ENCODE measurements at regions not wholly inside any gene's neighbourhood (a gene's known extent, or its start where the extent isn't known, plus 50 kb on each side); places are given as distances from the start of the nearest gene placed in this dataset.

DNA sequence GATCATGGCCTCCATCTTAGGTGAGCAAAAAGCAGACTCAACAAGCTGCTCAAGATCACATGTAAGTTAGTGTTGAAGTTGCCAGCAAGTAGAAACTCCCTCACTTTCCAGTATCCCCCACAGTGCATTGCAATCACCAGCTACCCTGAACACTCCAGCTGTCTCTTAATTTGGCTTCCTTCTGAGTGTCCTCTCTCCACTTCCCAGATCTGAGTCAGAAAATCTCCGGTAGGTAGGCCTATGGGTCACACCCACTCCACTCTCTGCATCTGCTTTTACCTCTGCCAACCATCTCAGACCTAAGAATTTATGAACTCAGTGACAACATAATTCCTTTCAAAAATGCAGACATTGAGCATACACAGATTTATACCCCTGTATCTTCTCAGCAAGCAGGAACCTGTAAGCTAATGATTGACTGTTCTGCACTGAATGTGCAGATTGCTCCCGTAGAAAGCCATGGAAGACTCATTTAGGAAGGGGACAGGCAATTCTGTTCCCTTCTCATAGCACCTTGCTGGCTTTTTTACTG lies 656.9 kb downstream of the EPHA4 start:
- DNase-seq (ENCODE audit: insufficient read length, low spot score) (no peak), FAIRE-seq (no peak)

DNA sequence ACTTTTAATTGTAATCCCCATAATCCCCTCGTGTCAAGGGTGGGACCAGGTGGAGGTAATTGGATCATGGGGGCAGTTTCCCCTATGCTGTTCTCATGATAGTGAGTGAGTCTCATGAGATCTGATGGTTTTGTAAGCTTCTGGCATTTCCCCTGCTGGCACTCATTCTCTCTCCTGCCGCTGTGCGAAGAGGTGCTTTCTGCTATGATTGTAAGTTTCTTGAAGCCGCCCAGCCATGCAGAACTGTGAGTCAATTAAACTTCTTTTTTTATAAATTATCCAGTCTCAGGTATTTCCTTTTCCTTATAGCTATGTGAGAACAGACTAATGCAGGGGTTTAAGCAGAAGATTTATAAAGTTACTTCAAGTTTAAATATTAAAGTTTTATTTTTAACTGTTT lies 655.2 kb downstream of the EPHA4 start:
- DNase-seq (ENCODE audit: insufficient read length, low spot score) (no peak), FAIRE-seq (no peak)
- TF ChIP-seq POLR2A (IDR thresholded peaks at IDR 0.05; ENCODE audit: low read depth, low read length), result no peak
- TF ChIP-seq PAX5 (IDR thresholded peaks at IDR 0.05; ENCODE audit: insufficient read depth, low read length, severe bottlenecking), result no peak
- no peak for TF ChIP-seq POLR2AphosphoS5 (IDR thresholded peaks at IDR 0.05; ENCODE audit: low read depth, low read length)
- TF ChIP-seq TAF1 (IDR thresholded peaks at IDR 0.05; ENCODE audit: low read depth, low read length), result no peak
- TF ChIP-seq SPI1 (IDR thresholded peaks at IDR 0.05; ENCODE audit: low read depth, low read length), result no peak
- TF ChIP-seq POU2F2 (IDR thresholded peaks at IDR 0.05; ENCODE audit: low read depth, low read length), result no peak

More for the DNA sequence above, 656.9 kb downstream of the EPHA4 start:
- no peak for TF ChIP-seq POLR2A (IDR thresholded peaks at IDR 0.05; ENCODE audit: low read depth, low read length)
- TF ChIP-seq POLR2AphosphoS5 (IDR thresholded peaks at IDR 0.05; ENCODE audit: low read depth, low read length), result no peak
- TF ChIP-seq SPI1 (IDR thresholded peaks at IDR 0.05; ENCODE audit: low read depth, low read length), result no peak
- no peak for TF ChIP-seq TAF1 (IDR thresholded peaks at IDR 0.05; ENCODE audit: low read depth, low read length)
- no peak for TF ChIP-seq PAX5 (IDR thresholded peaks at IDR 0.05; ENCODE audit: insufficient read depth, low read length, severe bottlenecking)
- TF ChIP-seq POU2F2 (IDR thresholded peaks at IDR 0.05; ENCODE audit: low read depth, low read length), result no peak

DNA sequence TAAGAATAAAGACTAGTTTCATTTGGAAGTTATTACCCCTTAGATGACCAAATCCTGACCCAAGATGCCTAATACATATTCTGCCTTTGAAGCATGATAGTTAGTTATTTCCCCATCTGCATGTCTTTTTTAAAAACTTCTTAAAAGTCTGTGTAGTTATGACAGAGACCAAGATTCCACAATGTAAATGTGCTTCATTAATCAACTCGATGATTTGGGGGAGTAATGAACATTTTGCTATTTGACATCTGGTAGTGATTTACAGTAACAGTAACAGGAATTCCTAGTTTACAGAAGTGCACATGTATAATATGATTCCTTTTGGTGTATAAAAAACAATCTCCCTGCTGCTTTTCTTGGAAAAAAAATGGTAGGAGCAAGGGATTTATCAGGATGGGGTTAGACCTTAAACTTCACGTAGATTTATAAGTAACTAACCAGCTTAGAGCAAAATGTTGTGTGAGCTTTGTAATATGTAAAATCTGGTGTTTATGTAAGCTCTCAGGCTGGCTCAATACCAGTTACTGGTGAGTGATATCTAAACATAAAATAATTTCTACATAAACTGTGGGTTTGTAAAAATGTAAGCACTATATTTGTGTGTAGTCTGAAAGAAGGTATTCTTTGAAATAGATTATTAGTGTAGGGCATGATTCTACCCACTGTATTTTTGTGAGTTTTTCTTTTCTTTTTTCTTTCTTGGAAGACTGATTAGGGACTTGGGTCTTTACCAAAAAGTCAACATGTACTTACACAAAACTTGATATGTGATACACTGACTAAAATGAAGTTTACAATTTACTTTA lies 641.6 kb downstream of the EPHA4 start:
- TF ChIP-seq POU2F2 (IDR thresholded peaks at IDR 0.05; ENCODE audit: low read depth, low read length), result no peak
- TF ChIP-seq PAX5 (IDR thresholded peaks at IDR 0.05; ENCODE audit: insufficient read depth, low read length, severe bottlenecking), result no peak
- no peak for TF ChIP-seq TAF1 (IDR thresholded peaks at IDR 0.05; ENCODE audit: low read depth, low read length)
- no peak for TF ChIP-seq POLR2A (IDR thresholded peaks at IDR 0.05; ENCODE audit: low read depth, low read length)
- no peak for TF ChIP-seq POLR2AphosphoS5 (IDR thresholded peaks at IDR 0.05; ENCODE audit: low read depth, low read length)
- no peak for TF ChIP-seq SPI1 (IDR thresholded peaks at IDR 0.05; ENCODE audit: low read depth, low read length)
- FAIRE-seq (no peak), DNase-seq (ENCODE audit: insufficient read length, low spot score) (no peak)

DNA sequence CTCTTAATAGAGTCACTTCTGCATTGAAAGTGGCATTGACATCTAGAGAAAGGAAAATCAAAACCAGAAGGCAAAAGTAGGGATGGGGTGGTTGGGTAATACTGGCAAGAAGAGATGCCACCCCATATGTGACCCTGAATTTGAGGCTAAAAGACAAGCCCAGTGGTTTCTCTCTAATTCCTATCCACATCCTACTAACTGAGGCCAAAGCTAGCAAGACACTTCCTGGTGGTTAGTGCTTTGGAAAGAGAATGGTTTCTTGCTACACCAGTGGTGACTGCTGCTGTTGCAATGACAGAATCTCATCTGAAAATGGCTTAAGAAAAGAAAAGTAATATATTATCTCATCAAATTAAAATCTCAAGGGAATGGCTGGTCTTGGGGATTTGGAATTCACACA lies 640.6 kb downstream of the EPHA4 start:
- TF ChIP-seq TAF1 (IDR thresholded peaks at IDR 0.05; ENCODE audit: low read depth, low read length), result no peak
- no peak for TF ChIP-seq SPI1 (IDR thresholded peaks at IDR 0.05; ENCODE audit: low read depth, low read length)
- TF ChIP-seq POU2F2 (IDR thresholded peaks at IDR 0.05; ENCODE audit: low read depth, low read length), result no peak
- TF ChIP-seq POLR2AphosphoS5 (IDR thresholded peaks at IDR 0.05; ENCODE audit: low read depth, low read length), result no peak
- no peak for TF ChIP-seq POLR2A (IDR thresholded peaks at IDR 0.05; ENCODE audit: low read depth, low read length)
- no peak for DNase-seq (ENCODE audit: insufficient read length, low spot score)
- no peak for FAIRE-seq

DNA sequence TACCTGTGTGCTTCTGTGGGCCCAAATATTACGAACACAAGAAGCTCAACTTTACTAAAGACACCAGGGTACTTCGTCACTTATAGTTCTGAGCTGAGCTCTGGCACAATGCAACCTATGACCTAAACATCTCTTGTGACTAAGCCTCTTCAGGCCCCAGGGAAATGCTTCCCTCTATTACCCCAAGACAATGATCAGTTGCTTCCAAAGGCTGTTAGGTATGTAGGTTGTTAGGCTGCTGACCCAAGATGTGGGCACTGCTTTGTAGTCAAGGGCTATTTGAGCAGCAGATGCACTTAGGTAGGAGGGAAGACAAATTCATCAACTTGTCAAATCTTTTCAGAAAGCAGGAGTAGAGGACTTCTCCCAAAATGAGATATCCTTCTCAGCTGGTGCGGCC lies 640.1 kb downstream of the EPHA4 start:
- DNase-seq (ENCODE audit: insufficient read length, low spot score) (no peak), FAIRE-seq (no peak)
- TF ChIP-seq POU2F2 (IDR thresholded peaks at IDR 0.05; ENCODE audit: low read depth, low read length) (no peak), POLR2AphosphoS5 (IDR thresholded peaks at IDR 0.05; ENCODE audit: low read depth, low read length) (no peak), SPI1 (IDR thresholded peaks at IDR 0.05; ENCODE audit: low read depth, low read length) (no peak), TAF1 (IDR thresholded peaks at IDR 0.05; ENCODE audit: low read depth, low read length) (no peak), PAX5 (IDR thresholded peaks at IDR 0.05; ENCODE audit: insufficient read depth, low read length, severe bottlenecking) (no peak), POLR2A (IDR thresholded peaks at IDR 0.05; ENCODE audit: low read depth, low read length) (no peak)

DNA sequence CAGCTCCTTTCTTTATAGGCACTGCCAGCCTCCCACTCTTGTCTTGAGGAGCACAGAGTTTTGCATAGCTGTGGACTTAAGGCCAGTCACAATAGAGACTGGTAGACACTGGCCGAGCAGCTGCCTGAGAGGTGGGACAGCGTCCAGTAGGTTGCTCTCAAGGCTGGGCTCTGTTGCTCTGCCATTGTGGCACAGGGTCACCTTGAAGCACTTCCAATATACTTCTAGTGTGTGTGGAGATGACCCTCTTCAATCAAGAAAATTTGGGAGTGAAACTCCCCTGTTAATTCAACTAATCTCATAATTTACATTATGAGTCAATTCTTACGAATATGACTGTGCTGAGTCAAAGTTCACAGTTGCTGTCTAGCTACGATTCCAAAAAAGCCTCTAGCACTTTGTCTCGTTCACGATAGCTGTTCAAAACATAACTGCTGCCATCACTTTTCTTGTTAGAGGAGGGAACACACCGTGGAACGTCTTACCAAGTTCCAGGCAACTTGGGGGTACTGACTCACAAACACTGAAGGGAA lies 636.2 kb downstream of the EPHA4 start:
- TF ChIP-seq POLR2A (IDR thresholded peaks at IDR 0.05; ENCODE audit: low read depth, low read length), result no peak
- no peak for TF ChIP-seq SPI1 (IDR thresholded peaks at IDR 0.05; ENCODE audit: low read depth, low read length)
- no peak for TF ChIP-seq POU2F2 (IDR thresholded peaks at IDR 0.05; ENCODE audit: low read depth, low read length)
- TF ChIP-seq PAX5 (IDR thresholded peaks at IDR 0.05; ENCODE audit: insufficient read depth, low read length, severe bottlenecking), result no peak
- TF ChIP-seq TAF1 (IDR thresholded peaks at IDR 0.05; ENCODE audit: low read depth, low read length), result no peak
- no peak for TF ChIP-seq POLR2AphosphoS5 (IDR thresholded peaks at IDR 0.05; ENCODE audit: low read depth, low read length)
- FAIRE-seq, result no peak
- no peak for DNase-seq (ENCODE audit: insufficient read length, low spot score)

DNA sequence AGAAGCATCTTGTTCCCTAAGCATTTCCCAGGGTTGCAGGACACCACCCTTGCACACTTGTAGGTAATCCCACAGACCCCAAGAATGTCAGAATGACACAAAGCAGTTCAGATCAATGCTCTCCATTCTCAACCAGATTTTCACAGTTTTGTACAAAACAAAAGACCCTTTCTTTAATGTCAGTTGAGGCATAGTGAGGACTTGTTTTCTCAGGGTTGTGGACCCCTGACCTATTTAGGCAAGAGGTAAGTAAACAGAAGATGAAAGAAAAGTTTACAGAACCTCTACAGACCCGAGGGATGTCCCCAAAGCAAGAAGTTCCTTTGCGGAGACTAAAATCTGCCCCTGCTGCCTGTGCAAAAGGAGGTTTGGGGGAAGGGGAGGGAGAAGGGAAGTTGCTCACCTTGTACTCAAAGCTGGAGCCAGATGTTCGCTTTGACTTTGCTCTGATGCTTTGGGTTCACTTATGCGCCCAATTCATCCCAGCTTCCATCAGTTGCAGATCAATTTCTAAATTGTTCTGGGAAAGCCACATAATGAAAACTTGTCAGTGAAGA lies 635.4 kb downstream of the EPHA4 start:
- no peak for DNase-seq (ENCODE audit: insufficient read length, low spot score)
- no peak for FAIRE-seq
- TF ChIP-seq POLR2A (IDR thresholded peaks at IDR 0.05; ENCODE audit: low read depth, low read length) (no peak), POU2F2 (IDR thresholded peaks at IDR 0.05; ENCODE audit: low read depth, low read length) (no peak), PAX5 (IDR thresholded peaks at IDR 0.05; ENCODE audit: insufficient read depth, low read length, severe bottlenecking) (no peak), POLR2AphosphoS5 (IDR thresholded peaks at IDR 0.05; ENCODE audit: low read depth, low read length) (no peak), SPI1 (IDR thresholded peaks at IDR 0.05; ENCODE audit: low read depth, low read length) (no peak), TAF1 (IDR thresholded peaks at IDR 0.05; ENCODE audit: low read depth, low read length) (no peak)

DNA sequence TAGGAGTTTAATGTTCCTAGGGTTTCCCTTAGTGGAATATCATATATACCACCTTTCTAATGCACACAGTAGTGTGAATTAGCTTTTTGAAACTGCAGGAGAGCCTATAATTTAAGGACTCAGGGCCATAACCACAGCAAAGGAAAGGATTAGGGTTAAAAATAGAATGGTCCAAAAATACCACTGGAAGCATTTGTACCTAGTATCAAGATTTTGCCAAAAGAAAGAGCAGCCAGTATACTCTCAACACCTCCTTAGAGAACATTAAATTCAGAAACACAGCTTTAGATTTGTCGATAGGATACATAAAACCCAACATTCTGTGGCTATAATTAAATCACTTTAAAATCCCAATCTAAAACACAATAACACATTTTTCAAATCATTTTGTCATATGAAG lies 634.9 kb downstream of the EPHA4 start:
- TF ChIP-seq POU2F2 (IDR thresholded peaks at IDR 0.05; ENCODE audit: low read depth, low read length) (no peak), TAF1 (IDR thresholded peaks at IDR 0.05; ENCODE audit: low read depth, low read length) (no peak), POLR2AphosphoS5 (IDR thresholded peaks at IDR 0.05; ENCODE audit: low read depth, low read length) (no peak), PAX5 (IDR thresholded peaks at IDR 0.05; ENCODE audit: insufficient read depth, low read length, severe bottlenecking) (no peak), SPI1 (IDR thresholded peaks at IDR 0.05; ENCODE audit: low read depth, low read length) (no peak), POLR2A (IDR thresholded peaks at IDR 0.05; ENCODE audit: low read depth, low read length) (no peak)
- no peak for DNase-seq (ENCODE audit: insufficient read length, low spot score)
- FAIRE-seq, result no peak

DNA sequence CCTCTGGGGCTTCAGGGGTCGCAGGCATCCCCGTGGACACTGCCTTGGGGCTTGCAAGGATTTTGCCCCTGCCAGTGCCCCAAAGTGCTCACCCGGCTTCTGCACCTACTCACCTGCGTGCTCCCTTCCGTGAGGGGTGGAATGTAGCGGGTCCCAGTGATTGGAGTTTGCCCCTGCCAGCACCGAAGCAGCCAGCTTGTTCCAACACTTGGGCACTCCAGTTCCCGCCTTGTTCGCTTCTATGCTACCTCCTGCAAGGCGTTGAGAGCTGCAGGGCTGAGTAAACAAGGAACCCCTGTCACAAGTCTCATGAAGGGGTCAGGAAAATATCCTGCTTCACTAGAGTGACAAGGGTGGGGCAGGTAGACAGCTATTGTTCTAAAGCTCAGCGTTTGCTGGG lies 631.5 kb downstream of the EPHA4 start:
- no peak for FAIRE-seq
- no peak for DNase-seq (ENCODE audit: insufficient read length, low spot score)
- no peak for TF ChIP-seq PAX5 (IDR thresholded peaks at IDR 0.05; ENCODE audit: insufficient read depth, low read length, severe bottlenecking)
- TF ChIP-seq POLR2AphosphoS5 (IDR thresholded peaks at IDR 0.05; ENCODE audit: low read depth, low read length), result no peak
- no peak for TF ChIP-seq SPI1 (IDR thresholded peaks at IDR 0.05; ENCODE audit: low read depth, low read length)
- TF ChIP-seq POU2F2 (IDR thresholded peaks at IDR 0.05; ENCODE audit: low read depth, low read length), result no peak
- no peak for TF ChIP-seq TAF1 (IDR thresholded peaks at IDR 0.05; ENCODE audit: low read depth, low read length)
- no peak for TF ChIP-seq POLR2A (IDR thresholded peaks at IDR 0.05; ENCODE audit: low read depth, low read length)
